Stimulated activated CD4-positive, alpha-beta T cell treated with anti-CD3 and anti-CD28 coated beads, TNF-alpha, amount 100 ng/mL, for 48 hours (primary cell): ENCODE measurements at regions not wholly inside any gene's neighbourhood (a gene's known extent, or its start where the extent isn't known, plus 50 kb on each side); places are given as distances from the start of the nearest gene placed in this dataset.

Source experiments
- DNase-seq, 3 donors: peaks; one replicate each; pipeline ENCODE4 v3.0.0-alpha.2; 2020; ENCODE audit warnings: low read depth in 3 of 3

GRCh38 chr2:117639401-117639800 is 175.1 kb upstream of the DDX18 start:
- no peak for DNase-seq

- no peak for DNase-seq
Measured at GRCh38 chr2:117644403-117644802, 170.1 kb upstream of the DDX18 start.

- no peak for DNase-seq
Measured at GRCh38 chr2:117645458-117645857, 169.0 kb upstream of the DDX18 start.

- DNase-seq = no peak
Measured at GRCh38 chr2:117646099-117646498, 168.4 kb upstream of the DDX18 start.

- DNase-seq = no peak
Measured at GRCh38 chr2:117646872-117647271, 167.6 kb upstream of the DDX18 start.

GRCh38 chr2:117656546-117656945 is 157.9 kb upstream of the DDX18 start:
- DNase-seq = no peak

GRCh38 chr2:117661619-117662018 is 152.9 kb upstream of the DDX18 start:
- DNase-seq = no peak

GRCh38 chr2:117674172-117674571 is 140.3 kb upstream of the DDX18 start:
- DNase-seq = no peak

GRCh38 chr2:117679952-117680351 is 134.5 kb upstream of the DDX18 start:
- no peak for DNase-seq

- DNase-seq = no peak
Measured at GRCh38 chr2:117684919-117685318, 129.6 kb upstream of the DDX18 start.

- DNase-seq = no peak
Measured at GRCh38 chr2:117686699-117687098, 127.8 kb upstream of the DDX18 start.

GRCh38 chr2:117691595-117691994 is 122.9 kb upstream of the DDX18 start:
- no peak for DNase-seq

GRCh38 chr2:117692001-117692763 is 122.3 kb upstream of the DDX18 start:
- no peak for DNase-seq

GRCh38 chr2:117693154-117693553 is 121.3 kb upstream of the DDX18 start:
- DNase-seq = no peak

- no peak for DNase-seq
Measured at GRCh38 chr2:117693651-117694050, 120.8 kb upstream of the DDX18 start.

GRCh38 chr2:117698287-117698686 is 116.2 kb upstream of the DDX18 start:
- no peak for DNase-seq

GRCh38 chr2:117698819-117699218 is 115.7 kb upstream of the DDX18 start:
- DNase-seq = no peak

- no peak for DNase-seq
Measured at GRCh38 chr2:117700471-117700870, 114.0 kb upstream of the DDX18 start.

GRCh38 chr2:117701365-117701764 is 113.1 kb upstream of the DDX18 start:
- DNase-seq = no peak

GRCh38 chr2:117702098-117702497 is 112.4 kb upstream of the DDX18 start:
- DNase-seq = no peak

- no peak for DNase-seq
Measured at GRCh38 chr2:117703858-117704257, 110.6 kb upstream of the DDX18 start.

GRCh38 chr2:117704818-117705217 is 109.7 kb upstream of the DDX18 start:
- DNase-seq = no peak

GRCh38 chr2:117707874-117708273 is 106.6 kb upstream of the DDX18 start:
- no peak for DNase-seq

- DNase-seq = no peak
Measured at GRCh38 chr2:117712684-117713083, 101.8 kb upstream of the DDX18 start.
